Activated T-helper 2 cell treated with anti-CD3 and anti-CD28 coated beads, Interferon-gamma antibody, Interleukin-2, Interleukin-4, amounts not matched to agents 10 μg/mL and 5 μg/mL and 100 μg/mL, durations not matched to agents 14 hours and 24 hours and 36 hours (primary cell): ENCODE measurements at regions not wholly inside any gene's neighbourhood (a gene's known extent, or its start where the extent isn't known, plus 50 kb on each side); places are given as distances from the start of the nearest gene placed in this dataset.

ENCODE experiments used
- DNase-seq: peaks from one replicate; pipeline ENCODE4 v3.0.0; 2021; ENCODE audit warnings: low spot score
- H3K27ac Mint-ChIP-seq: one replicate; pipeline ENCODE4 v1.8.0; 2021; ENCODE audit warnings: mixed read lengths
- H3K27me3 Mint-ChIP-seq: one replicate; pipeline ENCODE4 v1.8.0; 2021; ENCODE audit warnings: low read depth, mixed read lengths
- H3K36me3 Mint-ChIP-seq: one replicate; pipeline ENCODE4 v1.8.0; 2021; ENCODE audit warnings: low read depth, mixed read lengths
- H3K4me1 Mint-ChIP-seq: one replicate; pipeline ENCODE4 v1.8.0; 2021; ENCODE audit warnings: low read depth, mixed read lengths
- H3K4me3 Mint-ChIP-seq: one replicate; pipeline ENCODE4 v1.8.0; 2021; ENCODE audit warnings: low read depth, mild to moderate bottlenecking, moderate library complexity, mixed read lengths
- H3K9me3 Mint-ChIP-seq: one replicate; pipeline ENCODE4 v1.8.0; 2021; ENCODE audit warnings: mixed read lengths
- intact Hi-C: fragments of 100-400 bp; cut with micrococcal nuclease; formaldehyde crosslinking; loops from one replicate; pipeline ENCODE4 v1.15.1; 2023

DNA sequence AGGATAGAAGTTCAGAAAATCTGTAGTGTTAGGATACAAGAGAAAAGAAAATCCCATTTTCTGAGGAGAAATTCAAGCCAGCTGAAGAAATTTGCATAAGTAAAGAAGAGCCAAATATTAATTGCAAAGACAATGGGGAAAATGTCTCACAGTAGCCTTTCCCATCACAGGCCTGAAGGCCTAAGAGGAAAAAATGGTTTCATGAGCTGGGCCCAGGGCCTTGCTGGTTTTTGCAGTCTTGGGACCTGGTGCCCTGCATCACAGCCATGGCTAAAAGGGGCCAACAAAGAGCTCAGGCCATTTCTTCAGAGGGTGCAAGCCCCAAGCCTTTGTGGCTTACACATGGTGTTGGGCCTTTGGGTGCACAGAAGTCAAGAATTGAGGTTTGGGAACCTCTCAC is 413.6 kb upstream of the CYRIA start:
- intact Hi-C loops = no loop called here
- Mint-ChIP-seq H3K27ac (no peak overlapping the region), H3K4me1 (no peaks in the 10 kb centered on the region), H3K9me3 (peaks cover 22% of the 10 kb centered on the region), H3K4me3 (no peak overlapping the region), H3K27me3 (no peaks in the 10 kb centered on the region), H3K36me3 (no peaks in the 10 kb centered on the region)
- no peak for DNase-seq

DNA sequence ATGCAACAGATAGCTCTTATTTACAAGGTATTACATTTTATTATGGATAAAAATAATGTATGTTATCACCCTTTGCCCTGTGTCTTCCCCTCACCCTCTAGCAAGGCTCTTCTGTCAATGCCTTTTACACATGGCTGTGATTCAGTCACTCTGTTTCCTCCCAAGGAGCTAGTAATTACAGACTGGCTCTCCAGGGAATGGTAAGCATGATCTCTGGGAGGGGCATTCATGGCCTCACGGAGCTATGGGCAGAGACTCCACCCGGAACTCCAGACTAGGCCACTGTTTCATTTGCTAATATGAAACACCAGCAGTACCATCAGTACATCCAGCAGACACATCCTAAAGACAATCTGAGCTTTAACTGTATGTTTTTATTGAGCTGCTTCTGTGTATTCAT is 410.9 kb upstream of the CYRIA start:
- Mint-ChIP-seq H3K4me1 (no peaks in the 10 kb centered on the region), H3K27ac (no peak overlapping the region), H3K9me3 (peaks cover 22% of the 10 kb centered on the region), H3K36me3 (no peaks in the 10 kb centered on the region), H3K27me3 (no peaks in the 10 kb centered on the region), H3K4me3 (no peak overlapping the region)
- no peak for DNase-seq
- intact Hi-C loops = no loop called here

DNA sequence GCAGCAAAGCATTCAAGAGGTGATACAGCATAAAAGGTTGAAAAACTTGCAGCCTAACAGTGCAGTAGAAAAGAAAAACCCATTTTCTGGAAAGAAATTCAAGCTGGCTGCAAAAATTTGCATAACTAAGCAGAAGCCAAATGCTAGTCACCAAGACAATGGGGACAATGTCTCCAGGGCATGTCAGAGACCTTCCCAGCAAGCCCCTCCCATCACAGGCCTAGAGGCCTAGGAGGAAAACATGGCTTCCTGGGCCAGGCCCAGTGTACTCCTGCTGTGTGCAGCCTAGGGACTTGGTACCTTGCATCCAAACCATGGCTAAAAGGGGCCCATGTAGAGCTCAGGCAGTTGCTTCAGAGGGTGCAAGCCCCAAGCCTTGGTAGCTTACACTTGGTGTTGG is 405.1 kb upstream of the CYRIA start:
- H3K27ac Mint-ChIP-seq = no peak overlapping the region
- no peak for DNase-seq
- H3K9me3 Mint-ChIP-seq = peaks cover 4% of the 10 kb centered on the region
- H3K36me3 Mint-ChIP-seq = no peaks in the 10 kb centered on the region
- H3K4me3 Mint-ChIP-seq = no peak overlapping the region
- intact Hi-C loops = no loop called here
- H3K4me1 Mint-ChIP-seq = no peaks in the 10 kb centered on the region
- H3K27me3 Mint-ChIP-seq = no peaks in the 10 kb centered on the region

DNA sequence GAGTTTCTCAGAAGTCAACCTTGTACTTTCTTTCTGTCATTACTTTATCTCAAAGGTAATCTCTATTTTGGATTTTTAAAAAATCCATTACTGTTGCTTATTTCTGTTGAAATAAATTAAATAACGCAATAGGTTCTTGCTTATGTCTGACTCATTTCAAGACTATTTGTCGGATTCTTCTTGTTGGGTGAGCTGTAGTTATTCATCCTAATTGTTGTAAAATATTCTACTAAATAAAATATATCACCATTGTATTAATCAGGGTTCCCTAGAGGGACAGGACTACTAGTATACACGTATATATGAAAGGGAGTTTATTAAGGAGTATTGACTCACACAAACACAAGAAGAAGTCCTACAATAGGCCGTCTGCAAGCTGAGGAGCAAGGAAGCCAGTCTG is 403.9 kb upstream of the CYRIA start:
- no peak for DNase-seq
- intact Hi-C loops = no loop called here
- Mint-ChIP-seq H3K27me3 (no peaks in the 10 kb centered on the region), H3K36me3 (no peaks in the 10 kb centered on the region), H3K9me3 (peaks cover 4% of the 10 kb centered on the region), H3K4me1 (no peaks in the 10 kb centered on the region), H3K4me3 (no peak overlapping the region), H3K27ac (no peak overlapping the region)

DNA sequence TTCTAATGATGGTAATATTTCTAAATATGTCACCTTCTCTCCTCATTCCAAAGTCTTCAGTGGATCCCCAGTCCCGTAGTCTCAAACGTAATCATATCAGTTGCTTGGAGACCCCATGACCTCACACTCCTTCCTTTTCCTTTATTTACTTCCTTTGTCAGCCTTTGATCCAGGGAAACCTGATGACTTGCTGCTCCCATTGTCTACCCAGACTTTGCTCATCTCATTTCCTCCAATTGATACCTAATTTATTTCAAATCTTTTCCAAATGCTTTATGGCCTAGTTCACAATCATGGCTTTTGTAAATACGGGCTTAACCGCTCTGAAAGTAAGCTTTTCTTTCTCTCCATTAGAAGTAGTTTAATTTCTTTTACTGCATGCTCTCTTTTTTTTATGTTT is 402.4 kb upstream of the CYRIA start:
- Mint-ChIP-seq H3K4me3 (no peak overlapping the region), H3K4me1 (no peaks in the 10 kb centered on the region), H3K27ac (no peak overlapping the region), H3K27me3 (no peaks in the 10 kb centered on the region), H3K9me3 (peaks cover 4% of the 10 kb centered on the region), H3K36me3 (no peaks in the 10 kb centered on the region)
- DNase-seq = no peak
- intact Hi-C loops = no loop called here

DNA sequence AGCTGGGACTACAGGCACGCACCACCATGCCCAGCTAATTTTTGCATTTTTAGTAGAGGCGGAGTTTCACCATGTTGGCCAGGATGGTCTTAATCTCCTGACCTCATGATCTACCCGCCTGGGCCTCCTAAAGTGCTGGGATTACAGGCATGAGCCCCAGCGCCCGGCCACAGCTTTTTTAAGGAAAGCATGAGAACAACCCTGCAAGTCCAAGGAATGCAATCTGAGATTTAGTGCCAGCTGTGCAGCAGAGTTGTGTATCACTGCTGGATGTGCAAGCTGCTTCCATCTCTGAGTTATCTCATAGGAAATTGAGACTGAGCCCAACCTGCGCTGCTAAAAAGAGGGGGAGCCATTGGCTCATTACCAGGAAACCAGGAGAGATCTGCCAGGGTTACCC is 399.9 kb upstream of the CYRIA start:
- no peaks in the 10 kb centered on the region for H3K27me3 Mint-ChIP-seq
- intact Hi-C loops = no loop called here

DNA sequence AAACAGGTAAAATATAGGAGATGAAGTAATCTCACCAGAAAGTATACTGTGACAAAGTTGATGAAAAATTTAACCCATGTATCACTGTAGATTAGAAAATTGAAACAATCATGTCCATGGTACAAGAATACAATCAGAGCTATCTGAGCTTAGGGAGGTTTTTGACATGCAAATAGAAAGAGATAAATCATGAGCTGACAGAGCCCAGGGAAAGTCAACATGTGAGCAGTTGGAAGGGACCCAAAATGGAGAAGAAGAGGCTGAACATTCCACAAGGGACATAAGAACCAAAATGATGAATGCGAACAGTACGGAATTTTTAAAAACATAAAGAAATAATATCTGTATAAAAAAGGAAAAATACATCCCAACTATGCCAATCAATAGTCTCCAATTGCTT is 395.4 kb upstream of the CYRIA start:
- intact Hi-C loops = no loop called here
- no peaks in the 10 kb centered on the region for H3K4me1 Mint-ChIP-seq
- H3K36me3 Mint-ChIP-seq = no peaks in the 10 kb centered on the region
- DNase-seq = no peak
- no peak overlapping the region for H3K4me3 Mint-ChIP-seq
- H3K27ac Mint-ChIP-seq = no peak overlapping the region
- H3K27me3 Mint-ChIP-seq = no peaks in the 10 kb centered on the region
- H3K9me3 Mint-ChIP-seq = no peaks in the 10 kb centered on the region

More for the DNA sequence above, 399.9 kb upstream of the CYRIA start:
- no peak overlapping the region for H3K27ac Mint-ChIP-seq
- no peaks in the 10 kb centered on the region for H3K4me1 Mint-ChIP-seq
- no peaks in the 10 kb centered on the region for H3K9me3 Mint-ChIP-seq
- no peaks in the 10 kb centered on the region for H3K36me3 Mint-ChIP-seq
- no peak for DNase-seq
- H3K4me3 Mint-ChIP-seq = no peak overlapping the region

DNA sequence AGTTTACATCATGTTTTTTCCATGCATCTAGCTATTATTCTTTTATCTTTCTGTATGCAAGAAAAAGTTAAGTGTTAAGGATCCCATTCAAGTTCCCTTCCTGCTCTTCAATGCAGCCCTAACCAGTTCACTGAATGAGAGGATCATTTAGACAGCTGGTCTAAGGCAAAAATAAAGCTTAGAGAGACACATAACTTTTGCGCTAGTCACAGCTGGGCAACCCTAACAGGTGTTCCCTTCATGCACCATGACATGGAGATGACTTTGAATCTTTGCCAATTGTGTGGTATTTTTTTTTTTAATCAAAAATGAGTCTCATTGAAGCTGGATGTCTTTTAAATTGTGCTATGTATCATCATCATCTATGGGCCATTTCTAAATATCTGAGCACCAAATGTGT is 393.8 kb upstream of the CYRIA start:
- H3K9me3 Mint-ChIP-seq = no peaks in the 10 kb centered on the region
- H3K4me1 Mint-ChIP-seq = no peaks in the 10 kb centered on the region
- H3K4me3 Mint-ChIP-seq = no peak overlapping the region
- DNase-seq = no peak
- no peaks in the 10 kb centered on the region for H3K36me3 Mint-ChIP-seq
- no peaks in the 10 kb centered on the region for H3K27me3 Mint-ChIP-seq
- no peak overlapping the region for H3K27ac Mint-ChIP-seq
- intact Hi-C loops = no loop called here

DNA sequence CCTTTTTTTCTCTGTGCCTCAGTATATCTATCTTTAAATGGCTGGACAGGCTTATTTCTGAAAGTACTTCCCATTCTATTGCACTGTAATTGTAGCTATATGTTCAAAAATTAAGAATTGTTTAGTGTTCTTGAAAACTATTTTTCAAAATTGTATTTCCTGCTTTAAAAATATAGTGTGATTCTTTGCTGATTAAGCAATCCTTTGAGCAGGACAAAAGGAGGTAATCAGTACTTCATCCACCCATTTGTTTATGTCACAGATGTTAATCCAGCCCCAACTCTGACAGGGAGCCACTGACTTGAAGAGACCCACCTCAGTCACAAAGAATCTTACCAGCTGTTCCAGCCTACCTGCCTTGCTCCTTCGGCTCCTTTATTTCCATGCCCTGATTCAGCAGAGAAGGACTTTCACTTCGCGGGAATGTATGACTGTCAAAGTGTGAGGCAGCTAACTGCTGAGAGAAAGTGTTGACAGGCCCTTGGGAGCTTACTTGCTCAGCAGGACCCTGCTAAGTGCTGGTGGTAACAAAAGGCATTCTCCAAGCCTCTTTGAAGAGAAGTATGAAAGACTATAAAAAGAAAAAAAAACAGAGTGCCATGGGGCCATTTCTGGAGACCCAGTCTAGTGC is 393.3 kb upstream of the CYRIA start:
- intact Hi-C loops = no loop called here
- Mint-ChIP-seq H3K9me3 (no peaks in the 10 kb centered on the region), H3K4me3 (no peak overlapping the region), H3K27ac (no peak overlapping the region), H3K27me3 (no peaks in the 10 kb centered on the region), H3K36me3 (no peaks in the 10 kb centered on the region), H3K4me1 (no peaks in the 10 kb centered on the region)
- DNase-seq = no peak

DNA sequence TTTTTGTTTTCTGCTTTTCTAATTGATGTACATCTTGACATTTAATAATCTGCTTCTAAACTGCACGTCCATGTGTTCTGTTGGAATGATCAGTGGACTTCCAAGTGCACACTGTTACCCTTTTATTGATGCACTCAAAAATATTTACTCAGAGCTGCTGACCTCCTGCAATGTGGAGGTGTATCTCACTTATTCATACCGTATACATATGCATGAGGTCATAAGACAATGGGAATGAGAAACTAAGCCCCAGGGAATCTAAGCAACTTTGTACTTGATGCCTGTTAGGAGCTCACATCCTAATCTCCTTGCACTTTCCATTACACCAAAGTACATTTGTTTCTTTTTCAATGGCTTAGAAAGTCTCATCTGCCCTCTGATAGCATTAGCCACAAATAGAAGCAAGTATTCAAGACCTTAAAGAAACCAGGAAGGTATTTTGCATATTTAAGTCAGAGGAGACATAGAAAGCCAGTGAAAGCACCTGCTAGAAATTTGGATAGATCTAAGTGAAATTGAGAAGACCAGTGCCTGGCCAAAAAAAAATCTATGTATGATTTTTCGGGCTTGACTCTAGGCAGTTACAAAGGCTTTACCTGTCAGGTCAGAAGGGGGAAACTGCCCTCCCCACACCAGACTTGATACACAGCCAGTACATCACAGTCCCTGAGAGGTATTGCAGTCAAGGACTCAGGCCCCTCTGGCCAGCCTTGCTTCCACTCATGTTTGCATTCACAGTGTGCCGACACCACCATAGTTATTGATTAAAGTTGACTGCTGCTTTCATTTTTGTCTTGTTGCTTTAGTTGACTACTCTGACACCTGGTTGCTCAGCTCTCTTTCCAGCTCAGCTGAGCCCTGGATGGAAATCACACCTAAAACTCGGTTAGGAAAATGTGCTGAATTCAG is 391.7 kb upstream of the CYRIA start:
- H3K36me3 Mint-ChIP-seq = no peaks in the 10 kb centered on the region
- no peaks in the 10 kb centered on the region for H3K27me3 Mint-ChIP-seq
- intact Hi-C loops = no loop called here
- no peak overlapping the region for H3K4me3 Mint-ChIP-seq
- H3K9me3 Mint-ChIP-seq = no peaks in the 10 kb centered on the region
- no peak for DNase-seq
- no peak overlapping the region for H3K27ac Mint-ChIP-seq
- H3K4me1 Mint-ChIP-seq = no peaks in the 10 kb centered on the region

DNA sequence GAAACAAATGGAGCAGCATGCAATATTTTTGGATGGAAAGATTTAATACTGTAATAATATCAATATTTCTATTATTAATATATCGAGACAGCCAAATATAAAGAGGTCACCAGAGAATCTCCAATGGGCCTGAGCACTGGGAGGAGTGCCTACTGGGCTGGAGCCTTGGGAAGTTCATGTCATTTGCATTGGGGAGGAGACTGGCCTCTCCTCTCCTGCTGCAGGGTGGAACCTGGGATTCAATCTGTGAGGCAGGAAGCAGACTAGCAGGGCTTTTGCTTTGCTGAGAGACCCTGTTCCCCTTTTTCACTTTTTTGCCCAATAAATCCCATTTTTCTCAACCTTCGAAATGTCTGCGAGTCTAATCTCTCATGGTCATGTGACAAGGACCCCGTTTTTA is 390.6 kb upstream of the CYRIA start:
- no peaks in the 10 kb centered on the region for H3K27me3 Mint-ChIP-seq
- H3K27ac Mint-ChIP-seq = no peak overlapping the region
- H3K9me3 Mint-ChIP-seq = no peaks in the 10 kb centered on the region
- intact Hi-C loops = no loop called here
- no peak for DNase-seq
- H3K4me3 Mint-ChIP-seq = no peak overlapping the region
- no peaks in the 10 kb centered on the region for H3K4me1 Mint-ChIP-seq
- H3K36me3 Mint-ChIP-seq = no peaks in the 10 kb centered on the region

DNA sequence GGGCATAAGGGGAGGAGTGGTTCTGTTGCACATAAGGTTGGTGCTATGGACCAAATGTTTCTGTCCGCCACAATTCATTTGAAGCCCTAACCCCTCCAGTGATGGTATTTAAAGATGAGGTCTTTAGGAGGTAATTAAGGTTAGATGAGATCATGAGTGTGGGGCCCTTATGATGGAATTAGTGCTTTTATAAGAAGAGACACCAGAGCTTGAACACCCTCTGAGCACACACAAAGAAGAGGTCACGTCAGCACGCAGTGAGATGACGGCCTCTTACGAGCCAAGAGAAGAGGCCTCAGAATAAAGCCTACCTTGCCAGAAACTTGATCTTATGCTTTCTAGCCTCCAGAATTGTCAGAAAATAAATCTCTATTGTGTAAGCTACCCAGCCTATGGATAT is 386.4 kb upstream of the CYRIA start:
- no peaks in the 10 kb centered on the region for H3K27me3 Mint-ChIP-seq
- no peaks in the 10 kb centered on the region for H3K4me1 Mint-ChIP-seq
- intact Hi-C loops = no loop called here
- DNase-seq = no peak
- no peak overlapping the region for H3K27ac Mint-ChIP-seq
- H3K9me3 Mint-ChIP-seq = no peaks in the 10 kb centered on the region
- no peaks in the 10 kb centered on the region for H3K36me3 Mint-ChIP-seq
- H3K4me3 Mint-ChIP-seq = no peak overlapping the region

DNA sequence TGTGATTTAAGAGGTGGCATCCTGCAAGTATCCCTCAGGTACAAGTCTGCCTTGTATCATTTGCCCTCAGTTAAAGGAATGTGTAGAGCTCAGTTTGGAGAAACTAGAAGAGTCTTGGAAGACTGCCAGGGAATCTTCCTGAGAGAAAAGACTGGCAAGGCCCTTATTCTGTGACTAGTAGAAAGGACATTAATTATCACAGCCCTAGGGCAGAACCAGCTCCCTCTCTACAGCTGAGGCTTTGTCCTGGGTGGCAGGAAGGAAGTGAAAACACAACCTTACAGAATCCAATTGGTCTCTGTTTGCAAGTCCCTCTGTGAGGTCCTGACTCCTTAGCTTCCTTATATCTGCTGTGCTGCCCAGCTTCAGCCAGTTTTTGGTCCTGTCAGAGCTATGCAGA is 385.9 kb upstream of the CYRIA start:
- Mint-ChIP-seq H3K27ac (no peak overlapping the region), H3K4me1 (no peaks in the 10 kb centered on the region), H3K27me3 (no peaks in the 10 kb centered on the region), H3K9me3 (no peaks in the 10 kb centered on the region), H3K4me3 (no peak overlapping the region), H3K36me3 (no peaks in the 10 kb centered on the region)
- intact Hi-C loops = no loop called here
- DNase-seq = no peak
